Osteoblast (primary cell): ENCODE measurements at regions not wholly inside any gene's neighbourhood (a gene's known extent, or its start where the extent isn't known, plus 50 kb on each side); places are given as distances from the start of the nearest gene placed in this dataset.

Source experiments
- DNase-seq: peaks from one replicate; pipeline ENCODE4 v3.0.0; 2011; ENCODE audit warnings: low spot score, mixed read lengths; ENCODE audit not compliant: insufficient read length; ENCODE audit errors: missing footprints
- H2AFZ ChIP-seq: 2 replicates; pipeline ENCODE4 v1.6.0; 2011; ENCODE audit warnings: mild to moderate bottlenecking, low read length
- H3K27ac ChIP-seq: 2 replicates; pipeline ENCODE4 v1.5.1; 2011; ENCODE audit warnings: mild to moderate bottlenecking, low read depth, low read length, moderate library complexity
- H3K27me3 ChIP-seq: 2 replicates; pipeline ENCODE4 v1.6.0; 2012; ENCODE audit warnings: mild to moderate bottlenecking, control low read depth, inconsistent platforms, low read length, moderate library complexity; ENCODE audit not compliant: insufficient read depth
- H3K36me3 ChIP-seq: 2 replicates; pipeline ENCODE4 v1.5.1; 2011; ENCODE audit warnings: mild to moderate bottlenecking, low read length, control low read depth, moderate library complexity; ENCODE audit not compliant: insufficient read depth
- H3K4me1 ChIP-seq: 2 replicates; pipeline ENCODE4 v1.5.1; 2011; ENCODE audit warnings: mild to moderate bottlenecking, low read length, control low read depth, moderate library complexity; ENCODE audit not compliant: insufficient read depth
- H3K4me2 ChIP-seq: 2 replicates; pipeline ENCODE4 v1.6.0; 2011; ENCODE audit warnings: mild to moderate bottlenecking, low read length; ENCODE audit not compliant: insufficient read depth
- H3K4me3 ChIP-seq: fragments of 200-600 bp; sonication (generic); 3 replicates; pipeline ENCODE4 v1.5.1; 2012; ENCODE audit warnings: mild to moderate bottlenecking, low read length, inconsistent platforms; ENCODE audit not compliant: insufficient read depth
- H3K79me2 ChIP-seq: 2 replicates; pipeline ENCODE4 v1.6.0; 2012; ENCODE audit warnings: mild to moderate bottlenecking, low read length, control low read depth, inconsistent platforms; ENCODE audit not compliant: insufficient read depth
- H3K9me3 ChIP-seq: 2 replicates; pipeline ENCODE4 v1.5.1; 2011; ENCODE audit warnings: low read depth, low read length, control low read depth
- H4K20me1 ChIP-seq: 2 replicates; pipeline ENCODE4 v1.6.0; 2012; ENCODE audit warnings: mild to moderate bottlenecking, low read length, control low read depth; ENCODE audit not compliant: insufficient read depth
- TF ChIP-seq, protein P1 (sequence below): IDR thresholded peaks from 2 replicates; pipeline ENCODE4 v1.5.1; 2011; ENCODE audit warnings: mild to moderate bottlenecking, low read depth, low read length, moderate library complexity; ENCODE audit errors: extremely low read depth

DNA sequence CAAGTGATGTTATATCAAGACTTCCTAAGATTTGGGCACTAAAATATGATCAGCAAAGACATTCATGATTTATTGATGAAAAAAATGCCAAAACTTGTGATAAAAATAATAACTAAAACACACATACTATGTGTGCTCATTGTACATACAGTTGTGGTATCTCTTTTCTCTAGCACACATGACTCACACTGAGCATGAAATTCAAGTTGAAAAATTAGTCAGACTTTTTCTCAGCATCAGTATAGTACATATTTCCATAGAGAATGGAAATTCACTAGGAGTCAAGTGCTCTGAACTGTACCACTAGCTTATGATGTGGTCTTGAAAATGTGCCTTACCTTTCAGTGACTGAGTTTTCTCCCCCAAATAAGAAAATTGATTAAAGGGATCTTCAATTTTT lies 471.8 kb upstream of the FLRT2 start:
- TF ChIP-seq, protein P1, sequence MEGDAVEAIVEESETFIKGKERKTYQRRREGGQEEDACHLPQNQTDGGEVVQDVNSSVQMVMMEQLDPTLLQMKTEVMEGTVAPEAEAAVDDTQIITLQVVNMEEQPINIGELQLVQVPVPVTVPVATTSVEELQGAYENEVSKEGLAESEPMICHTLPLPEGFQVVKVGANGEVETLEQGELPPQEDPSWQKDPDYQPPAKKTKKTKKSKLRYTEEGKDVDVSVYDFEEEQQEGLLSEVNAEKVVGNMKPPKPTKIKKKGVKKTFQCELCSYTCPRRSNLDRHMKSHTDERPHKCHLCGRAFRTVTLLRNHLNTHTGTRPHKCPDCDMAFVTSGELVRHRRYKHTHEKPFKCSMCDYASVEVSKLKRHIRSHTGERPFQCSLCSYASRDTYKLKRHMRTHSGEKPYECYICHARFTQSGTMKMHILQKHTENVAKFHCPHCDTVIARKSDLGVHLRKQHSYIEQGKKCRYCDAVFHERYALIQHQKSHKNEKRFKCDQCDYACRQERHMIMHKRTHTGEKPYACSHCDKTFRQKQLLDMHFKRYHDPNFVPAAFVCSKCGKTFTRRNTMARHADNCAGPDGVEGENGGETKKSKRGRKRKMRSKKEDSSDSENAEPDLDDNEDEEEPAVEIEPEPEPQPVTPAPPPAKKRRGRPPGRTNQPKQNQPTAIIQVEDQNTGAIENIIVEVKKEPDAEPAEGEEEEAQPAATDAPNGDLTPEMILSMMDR = no peak
- H3K27me3 ChIP-seq = no peaks in the 10 kb centered on the region
- H3K79me2 ChIP-seq = no peaks in the 10 kb centered on the region
- peaks cover 4% of the 10 kb centered on the region for H3K4me1 ChIP-seq
- no peaks in the 10 kb centered on the region for H3K9me3 ChIP-seq
- H3K4me3 ChIP-seq = no peak overlapping the region
- no peak for DNase-seq
- H3K27ac ChIP-seq = no peak overlapping the region
- no peaks in the 10 kb centered on the region for H4K20me1 ChIP-seq
- H2AFZ ChIP-seq = no peak overlapping the region
- no peaks in the 10 kb centered on the region for H3K36me3 ChIP-seq
- H3K4me2 ChIP-seq = no peak overlapping the region

GRCh38 chr14:85060121-85060520 lies 469.8 kb upstream of the FLRT2 start:
- no peak for DNase-seq
- TF ChIP-seq, protein P1 = no peak

DNA sequence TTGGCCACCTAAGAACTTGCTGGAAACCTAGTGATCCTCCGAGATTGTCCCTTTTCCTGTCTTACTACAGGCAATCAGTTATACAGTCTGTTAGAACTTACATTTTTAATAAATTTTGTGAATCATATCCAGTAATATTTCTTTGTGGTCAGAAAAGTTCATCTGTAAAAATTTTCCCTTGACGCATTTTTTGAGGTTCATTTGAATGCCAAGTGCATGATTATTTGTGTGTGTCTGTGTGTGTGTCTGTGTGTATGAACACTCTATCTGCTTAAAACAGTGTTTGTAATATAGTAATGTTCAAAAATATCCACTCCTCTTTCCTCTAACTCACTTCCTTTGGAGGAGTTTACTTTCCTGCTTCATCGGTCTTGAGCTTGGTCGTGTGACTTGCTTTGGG lies 468.7 kb upstream of the FLRT2 start:
- Histone ChIP-seq H3K27me3 (no peaks in the 10 kb centered on the region), H3K9me3 (no peaks in the 10 kb centered on the region), H3K36me3 (no peaks in the 10 kb centered on the region), H2AFZ (no peak overlapping the region), H4K20me1 (no peaks in the 10 kb centered on the region), H3K4me1 (peaks cover 4% of the 10 kb centered on the region), H3K79me2 (no peaks in the 10 kb centered on the region), H3K4me3 (no peak overlapping the region), H3K4me2 (no peak overlapping the region), H3K27ac (no peak overlapping the region)
- DNase-seq = no peak
- TF ChIP-seq, protein P1 = no peak

More at GRCh38 chr14:85060121-85060520, 469.8 kb upstream of the FLRT2 start:
- no peak overlapping the region for H3K27ac ChIP-seq
- H3K4me3 ChIP-seq = no peak overlapping the region
- no peaks in the 10 kb centered on the region for H4K20me1 ChIP-seq
- H3K9me3 ChIP-seq = no peaks in the 10 kb centered on the region
- no peaks in the 10 kb centered on the region for H3K79me2 ChIP-seq
- no peak overlapping the region for H3K4me2 ChIP-seq
- no peaks in the 10 kb centered on the region for H3K27me3 ChIP-seq
- no peaks in the 10 kb centered on the region for H3K36me3 ChIP-seq
- H2AFZ ChIP-seq = no peak overlapping the region
- H3K4me1 ChIP-seq = peaks cover 4% of the 10 kb centered on the region

- DNase-seq = no peak
- TF ChIP-seq, protein P1 = no peak
- no peaks in the 10 kb centered on the region for H3K79me2 ChIP-seq
- H2AFZ ChIP-seq = no peak overlapping the region
- no peaks in the 10 kb centered on the region for H3K27me3 ChIP-seq
- no peak overlapping the region for H3K27ac ChIP-seq
- H3K4me2 ChIP-seq = no peak overlapping the region
- H3K4me1 ChIP-seq = peaks cover 4% of the 10 kb centered on the region
- no peaks in the 10 kb centered on the region for H4K20me1 ChIP-seq
- no peaks in the 10 kb centered on the region for H3K9me3 ChIP-seq
- H3K4me3 ChIP-seq = no peak overlapping the region
- H3K36me3 ChIP-seq = no peaks in the 10 kb centered on the region
These were observed 466.2 kb upstream of the FLRT2 start for GRCh38 chr14:85063747-85064146.
